ENCODE measurements at regions not wholly inside any gene's neighbourhood (a gene's known extent, or its start where the extent isn't known, plus 50 kb on each side); places are given as distances from the start of the nearest gene placed in this dataset.
A peak's percentile ranks its signal among the peaks of the same experiment; 100 is the strongest.
"Not testable (repeated sequence)": the region's sequence is repeated elsewhere in the genome, so short reads cannot be mapped to it uniquely, and the experiment has no call there.

- peak; percentile 54 for DNase-seq
These were observed 939.5 kb downstream of the SLC16A7 start for GRCh38 chr12:60535363-60535762.

- DNase-seq = no peak
These were observed 943.8 kb downstream of the SLC16A7 start for GRCh38 chr12:60539592-60539991.

GRCh38 chr12:60568914-60569313, 973.1 kb downstream of the SLC16A7 start:
- DNase-seq = no peak

DNA sequence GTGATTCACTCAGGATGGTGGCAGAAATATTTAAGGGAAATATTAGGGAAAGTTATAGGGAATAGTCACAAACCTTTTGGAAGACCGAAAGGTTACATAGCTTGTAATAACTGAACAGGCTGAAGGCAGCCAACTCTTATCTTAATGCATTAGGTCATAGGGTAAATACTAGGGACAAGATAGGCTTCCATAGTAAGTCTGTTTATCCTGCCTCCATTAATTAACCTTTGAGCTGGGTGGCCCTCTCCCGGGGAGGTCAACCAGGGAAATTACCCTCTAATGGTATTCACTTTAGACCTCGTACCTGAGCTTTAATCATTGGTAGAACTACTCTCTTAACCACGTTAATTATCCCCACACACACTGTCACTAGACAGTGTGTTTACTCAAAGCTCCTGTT, 981.8 kb downstream of the SLC16A7 start:
- no peak for DNase-seq

DNA sequence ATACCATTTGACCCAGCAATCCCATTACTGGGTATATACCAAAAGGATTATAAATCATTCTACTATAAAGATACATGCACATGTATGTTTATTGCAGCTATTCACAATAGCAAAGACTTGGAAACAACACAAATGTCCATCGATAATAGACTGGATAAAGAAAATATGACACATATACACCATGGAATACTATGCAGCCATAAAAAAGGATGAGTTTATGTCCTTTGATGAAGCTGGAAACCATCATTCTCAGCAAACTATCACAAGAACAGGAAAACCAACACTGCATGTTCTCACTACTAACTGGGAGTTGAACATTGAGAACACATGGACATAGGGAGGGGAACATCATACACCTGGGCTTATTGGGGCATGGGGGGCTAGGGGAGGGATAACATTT, 991.8 kb downstream of the SLC16A7 start:
- DNase-seq = not testable (repeated sequence)

DNA sequence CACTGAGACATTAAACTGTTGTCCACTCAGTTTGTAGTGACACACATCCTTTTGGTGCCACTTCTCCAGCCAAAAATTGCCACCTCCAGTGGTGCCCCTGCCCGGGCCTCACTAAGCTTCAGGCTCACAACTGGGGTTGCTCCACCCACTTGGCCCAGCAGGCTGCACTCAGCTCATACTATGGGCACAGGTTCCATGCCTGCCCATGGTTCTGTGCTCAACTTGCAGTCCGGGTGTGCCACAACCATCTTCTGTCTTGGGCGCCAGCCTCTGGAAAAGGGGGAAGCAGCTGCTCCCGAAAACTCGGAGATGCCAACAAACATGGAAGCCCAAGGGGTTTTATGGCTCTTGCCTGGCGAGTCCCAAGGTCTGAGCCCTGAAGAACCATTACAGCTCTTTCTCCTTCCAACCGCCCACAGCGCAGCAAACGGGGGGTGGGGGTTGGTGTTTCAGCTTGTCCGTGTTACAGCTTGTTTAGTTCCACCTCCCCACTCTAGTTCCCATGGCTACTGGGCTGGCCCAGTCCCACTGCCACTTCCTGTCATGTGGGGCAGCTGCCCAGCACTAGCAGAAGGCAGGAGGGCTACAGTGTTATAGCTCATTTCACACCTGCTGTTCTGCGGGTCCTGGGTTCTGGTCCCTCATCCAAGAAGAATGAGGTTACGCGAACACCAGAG, 998.3 kb downstream of the SLC16A7 start:
- DNase-seq = no peak

DNA sequence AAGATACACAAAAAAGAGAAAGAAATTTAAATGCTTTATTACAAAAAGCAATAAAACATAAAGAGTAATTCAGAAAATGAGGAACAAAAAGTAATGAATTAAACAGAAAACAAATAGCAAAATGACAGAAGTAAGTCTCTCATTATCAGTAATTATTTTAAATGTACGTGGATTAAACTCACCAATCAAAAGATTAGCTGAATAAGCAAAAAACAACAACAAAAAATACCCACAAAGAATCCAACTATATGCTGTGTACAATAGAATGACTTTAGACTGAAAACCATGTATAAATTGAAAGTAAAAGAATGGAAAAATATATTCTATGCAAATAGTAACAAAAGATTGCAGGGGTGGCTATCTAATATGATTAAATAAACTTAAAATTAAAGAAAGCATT, 1006.8 kb downstream of the SLC16A7 start:
- no peak for DNase-seq

DNA sequence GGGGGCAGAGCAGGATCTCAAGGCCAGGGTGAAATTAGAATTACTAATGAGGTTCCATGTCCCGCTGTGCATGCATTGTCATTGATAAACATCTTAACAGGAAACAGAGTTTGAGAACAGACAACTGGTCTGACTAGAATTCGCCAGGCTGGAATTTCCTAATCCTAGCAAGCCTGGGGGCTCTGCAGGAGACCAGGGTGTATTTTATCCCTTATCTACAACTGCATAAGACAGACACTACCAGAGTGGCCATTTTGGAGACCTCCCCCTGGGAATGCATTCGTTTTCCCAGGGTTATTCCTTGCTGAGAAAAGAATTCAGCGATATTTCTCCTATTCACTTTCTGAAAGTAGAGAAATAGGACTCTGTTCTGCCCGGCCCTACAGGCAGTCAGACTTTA, 1007.6 kb downstream of the SLC16A7 start:
- not testable (repeated sequence) for DNase-seq

- no peak for DNase-seq
These were observed 1020.6 kb downstream of the SLC16A7 start for GRCh38 chr12:60616400-60616799.

DNA sequence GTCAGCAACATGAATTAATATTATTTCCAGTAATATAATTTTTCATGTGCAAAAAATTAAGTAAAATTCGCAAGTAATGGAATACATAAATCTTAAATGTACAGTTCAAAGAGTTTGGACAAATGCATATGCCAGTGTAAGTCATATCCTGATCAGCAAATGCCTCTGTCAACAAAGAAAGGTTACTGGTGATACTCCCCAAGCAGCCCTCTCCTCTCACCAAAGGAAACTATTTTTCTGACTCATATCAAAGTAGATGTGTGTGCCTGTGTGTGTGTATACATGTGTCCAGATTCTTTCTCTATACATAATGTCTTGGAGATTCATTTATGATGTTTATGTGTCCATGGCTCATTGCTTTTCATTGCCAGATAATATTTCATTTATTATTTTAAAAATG, 1035.0 kb downstream of the SLC16A7 start:
- DNase-seq = no peak

DNA sequence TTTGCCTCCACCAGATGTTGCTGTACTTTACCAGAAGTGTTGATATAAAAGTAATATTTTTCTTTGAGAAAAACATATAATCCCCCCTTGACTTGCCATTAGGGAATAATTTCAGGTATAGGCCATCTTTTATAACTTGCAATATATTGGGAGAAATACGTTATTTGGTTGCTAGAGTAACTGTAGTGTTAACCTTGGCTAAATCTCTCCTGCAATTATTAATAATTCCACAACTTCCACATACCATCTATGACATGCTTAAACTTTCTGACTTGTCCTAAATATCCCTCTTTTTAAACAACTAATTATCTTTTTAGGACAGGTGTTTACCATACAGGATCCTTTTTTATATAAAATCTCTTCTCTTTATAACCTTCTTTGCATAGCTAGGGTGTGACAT, 1048.2 kb downstream of the SLC16A7 start:
- DNase-seq = no peak

DNA sequence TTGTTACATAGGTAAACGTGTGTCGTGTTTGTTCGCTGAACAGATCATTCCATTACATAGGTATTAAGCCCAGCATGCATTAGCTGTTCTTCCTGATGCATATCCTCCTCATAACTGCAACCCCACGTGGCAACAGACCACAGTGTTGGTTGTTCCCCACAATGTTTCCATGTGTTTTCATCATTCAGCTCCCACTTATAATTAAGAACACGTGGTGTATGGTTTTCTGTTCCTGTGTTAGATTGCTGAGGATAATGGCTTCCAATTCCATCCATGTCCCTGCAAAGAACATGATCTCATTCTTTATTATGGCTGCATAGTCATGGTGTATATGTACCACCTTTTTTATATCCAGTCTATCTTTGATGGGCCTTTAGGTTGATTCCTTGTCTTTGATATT, 1071.1 kb downstream of the SLC16A7 start:
- DNase-seq = no peak

DNA sequence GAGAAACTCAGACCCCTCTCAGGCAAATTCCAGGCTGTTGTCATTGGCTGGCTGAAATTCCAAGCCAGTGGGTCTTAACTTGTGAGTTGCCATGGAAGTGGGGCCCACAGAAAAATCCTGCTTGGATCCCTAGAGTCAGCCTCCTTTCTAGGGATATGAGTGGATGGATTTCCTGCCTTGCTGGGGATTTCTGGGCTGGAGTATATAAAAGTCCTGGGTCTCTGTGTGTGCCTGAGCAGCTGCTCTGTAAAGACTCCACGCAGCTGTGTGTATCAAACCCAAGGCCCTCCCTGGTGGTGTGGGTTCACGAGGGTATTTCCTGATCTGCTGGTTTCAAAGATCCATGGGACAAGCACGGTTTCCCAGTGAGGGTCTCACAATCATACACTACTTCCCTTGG, 1077.1 kb downstream of the SLC16A7 start:
- DNase-seq = no peak

DNA sequence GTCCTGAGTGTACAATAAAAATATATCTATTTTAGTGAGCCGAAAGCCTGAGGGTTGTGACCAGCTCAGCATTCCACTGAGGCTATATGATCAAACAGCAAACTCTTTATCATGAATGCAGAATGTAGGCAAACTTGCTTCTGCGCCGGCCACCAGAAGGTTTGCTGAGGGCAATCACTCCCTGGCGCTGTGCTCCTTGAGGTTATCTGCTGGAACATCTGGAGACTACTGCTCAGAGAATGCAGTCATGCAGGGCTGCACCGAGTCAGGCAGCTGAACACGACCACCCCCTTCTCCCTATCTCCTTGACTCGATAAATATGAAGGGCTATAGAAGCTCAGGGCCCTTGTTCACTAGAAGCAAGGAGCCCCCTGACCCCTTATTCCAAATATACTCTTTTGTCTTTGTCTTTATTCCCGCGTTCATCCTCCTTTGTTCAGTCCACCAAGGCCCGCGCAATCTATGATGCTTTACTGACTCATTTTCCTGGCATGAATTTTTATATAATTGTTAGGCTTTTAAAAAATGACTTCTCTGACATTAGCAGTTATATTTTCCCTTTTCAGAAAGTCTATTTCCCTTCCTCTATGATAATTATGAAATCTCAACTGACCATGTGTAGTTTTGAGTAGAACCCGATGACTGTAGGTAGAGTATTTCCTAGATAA, 1089.3 kb downstream of the SLC16A7 start:
- DNase-seq = no peak

DNA sequence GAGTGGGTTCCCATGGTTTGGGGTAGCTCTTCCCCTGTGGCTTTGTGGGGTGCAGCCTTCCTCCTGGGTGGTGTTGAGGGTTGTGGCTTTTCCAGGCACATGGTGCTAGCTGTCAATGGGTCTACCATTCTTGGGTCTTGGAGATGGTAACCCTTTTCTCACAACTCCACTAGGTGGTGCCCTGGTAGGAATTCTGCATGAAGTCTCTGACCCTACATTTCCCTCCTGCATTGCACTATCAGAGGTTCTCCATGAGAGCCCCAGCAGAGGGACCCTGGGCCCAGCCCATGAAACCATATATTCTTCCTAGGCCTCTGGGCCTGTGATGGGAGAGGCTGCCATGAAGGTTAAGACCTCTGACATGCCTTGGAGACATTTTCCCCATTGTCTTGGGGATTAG, 1093.3 kb downstream of the SLC16A7 start:
- no peak for DNase-seq

DNA sequence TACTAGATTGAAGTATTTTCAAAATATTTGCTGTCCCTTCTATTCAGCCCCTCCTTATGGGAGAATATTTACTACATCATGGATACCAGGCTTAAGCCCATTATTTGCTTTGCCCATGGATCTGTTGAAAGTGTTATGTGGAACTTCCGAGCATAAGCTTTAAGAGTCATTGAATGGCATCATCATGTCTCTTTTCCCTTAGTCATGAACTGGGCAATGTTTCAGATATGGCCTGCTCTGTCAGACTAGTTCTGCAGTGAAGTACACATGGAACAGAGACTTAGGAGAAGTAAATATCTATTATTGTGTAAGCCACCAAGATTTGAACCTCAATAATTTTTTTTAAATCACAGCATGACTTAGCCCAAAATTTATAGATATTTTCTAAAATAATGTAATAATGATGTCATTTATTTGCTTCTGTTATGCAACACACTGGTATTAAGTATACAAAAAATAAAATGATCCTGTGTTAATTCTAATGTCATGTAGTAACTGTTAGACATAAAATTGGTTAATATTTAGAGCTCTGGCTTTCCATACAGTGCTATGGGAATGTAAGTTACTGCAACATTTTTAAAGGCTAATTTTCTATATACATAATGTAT, 1097.3 kb downstream of the SLC16A7 start:
- DNase-seq = no peak

DNA sequence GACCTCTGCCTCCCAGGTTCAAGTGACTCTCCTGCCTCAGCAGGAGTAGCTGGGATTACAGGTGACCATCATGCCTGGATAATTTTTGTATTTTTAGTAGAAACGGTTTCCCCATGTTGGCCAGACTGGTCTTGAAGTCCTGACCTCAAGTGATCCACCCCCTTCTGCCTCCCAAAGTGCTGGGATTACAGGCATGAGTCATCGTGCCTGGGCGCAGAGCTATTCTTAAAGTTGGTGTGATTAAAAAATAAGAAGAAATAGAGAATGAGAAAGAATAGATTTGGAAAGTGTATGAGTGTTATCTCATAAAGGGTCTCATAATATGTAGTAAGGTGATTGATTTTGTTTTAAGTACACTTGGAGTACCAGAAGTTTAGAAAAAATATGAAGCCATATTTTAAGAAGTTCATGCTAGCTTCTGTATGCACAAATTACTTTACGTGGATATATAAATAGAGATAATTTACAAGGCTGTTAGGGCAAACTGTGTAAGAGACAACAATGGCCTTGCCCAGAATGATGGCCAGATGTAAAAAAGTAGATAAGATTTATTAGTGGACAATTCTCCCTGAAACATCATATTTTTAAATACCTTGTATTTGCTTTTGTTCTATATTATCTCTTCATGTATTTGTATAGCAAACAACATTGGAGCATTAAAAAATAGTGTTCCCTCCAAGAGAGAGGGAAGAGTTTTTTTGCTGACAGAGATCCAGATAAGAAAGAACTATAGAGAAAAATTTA, 1108.5 kb downstream of the SLC16A7 start:
- no peak for DNase-seq

DNA sequence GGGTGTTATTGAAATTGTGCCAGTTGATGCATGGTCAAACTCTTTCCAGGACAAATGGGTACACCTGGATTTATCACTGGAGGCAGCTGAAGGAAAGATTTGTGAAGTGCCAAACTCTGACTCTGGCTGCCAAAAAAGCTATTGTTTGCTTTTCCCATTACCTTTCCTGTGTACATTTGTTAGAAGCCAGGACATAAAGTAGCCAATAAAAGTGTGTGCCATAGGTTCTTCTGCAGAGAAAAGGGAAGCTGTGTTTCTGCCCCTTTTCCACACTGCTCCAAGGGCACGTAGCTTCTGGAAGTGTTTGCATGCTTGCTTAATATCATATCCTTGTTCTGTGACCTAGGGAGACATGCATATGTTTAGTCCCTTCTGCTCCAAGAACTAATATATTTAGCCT, 1114.4 kb downstream of the SLC16A7 start:
- no peak for DNase-seq

DNA sequence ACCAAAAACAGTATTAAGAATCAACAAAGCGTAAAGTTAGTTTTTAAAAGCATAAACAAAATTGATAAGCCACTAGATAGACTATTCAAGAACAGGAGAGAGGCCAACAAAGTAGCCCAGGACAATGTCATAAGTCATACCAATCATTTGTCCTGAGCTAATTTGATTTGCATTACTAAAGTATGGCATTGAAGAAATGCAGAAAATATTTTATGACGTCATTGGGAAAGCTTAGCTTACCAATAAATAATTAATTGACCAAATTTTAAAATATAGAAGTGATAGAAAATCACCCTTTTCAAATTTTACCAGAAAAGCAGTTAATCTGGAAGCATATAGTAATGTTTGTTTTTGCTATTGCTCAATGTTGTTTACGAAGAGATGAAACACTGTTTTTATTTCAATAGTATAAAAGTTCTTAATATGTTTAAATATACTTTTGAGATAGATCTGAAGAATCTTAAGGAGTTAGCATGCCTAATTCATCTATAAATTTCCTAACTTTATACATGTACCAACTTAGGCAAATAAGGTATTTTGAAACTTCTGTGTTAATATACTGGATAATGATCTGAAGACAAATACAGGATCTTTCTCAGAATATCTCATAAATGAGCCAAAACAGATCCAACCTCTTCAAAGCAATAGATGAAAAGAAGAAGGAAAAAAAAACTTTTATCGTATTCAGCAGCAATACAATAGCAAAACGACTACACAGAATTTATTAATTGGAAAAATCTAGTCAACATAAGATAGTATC, 1118.5 kb downstream of the SLC16A7 start:
- DNase-seq = no peak

DNA sequence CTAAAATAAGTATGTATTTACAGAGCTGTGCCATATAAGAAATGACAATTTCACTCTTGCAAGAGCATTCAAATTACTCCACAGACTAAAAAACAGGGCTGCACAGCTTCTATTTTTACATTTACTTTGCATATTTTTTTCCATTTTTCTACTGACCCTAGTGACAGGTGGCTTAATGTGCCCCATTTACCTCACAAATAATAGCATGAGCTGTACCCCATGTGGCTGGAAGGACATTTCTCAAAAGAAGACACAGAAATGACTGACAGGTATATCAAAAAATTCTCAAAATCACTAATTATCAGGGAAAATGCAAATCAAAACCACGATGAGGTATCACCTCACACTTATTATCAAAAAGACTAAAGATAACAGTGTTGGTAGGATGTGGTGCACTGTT, 1128.6 kb downstream of the SLC16A7 start:
- no peak for DNase-seq

GRCh38 chr12:60724984-60725383, 1129.2 kb downstream of the SLC16A7 start:
- no peak for DNase-seq

- DNase-seq = no peak
These were observed 1156.8 kb downstream of the SLC16A7 start for GRCh38 chr12:60752589-60752988.

- no peak for DNase-seq
These were observed 1162.4 kb downstream of the SLC16A7 start for GRCh38 chr12:60758224-60758623.
